HL-60 (cell line): ENCODE measurements at regions not wholly inside any gene's neighbourhood (a gene's known extent, or its start where the extent isn't known, plus 50 kb on each side); places are given as distances from the start of the nearest gene placed in this dataset.

Source experiments
- DNase-seq, 2 experiments: peaks; one replicate each; pipeline ENCODE4 v3.0.0-alpha.2; 2010 to 2020; ENCODE audit warnings: low read depth in 1 of 2, low spot score in 1 of 2
- H3K27ac ChIP-seq: fragments of 250-450 bp; sonication (Bioruptor Pico); replicated peaks from 2 replicates; pipeline ENCODE4 v1.5.1; 2020; ENCODE audit warnings: mild to moderate bottlenecking, moderate library complexity
- H3K27me3 ChIP-seq: fragments of 250-450 bp; sonication (Bioruptor Pico); 2 replicates; pipeline ENCODE4 v1.5.1; 2021; ENCODE audit warnings: mild to moderate bottlenecking, moderate library complexity; ENCODE audit not compliant: insufficient read depth, poor library complexity, severe bottlenecking
- H3K4me3 ChIP-seq: replicated peaks from 2 replicates; pipeline ENCODE4 v1.5.1; 2011; ENCODE audit warnings: mild to moderate bottlenecking, control low read depth, low read length; ENCODE audit not compliant: insufficient read depth
- CTCF ChIP-seq: IDR thresholded peaks from one replicate; pipeline ENCODE4 v1.5.1; 2011; ENCODE audit warnings: low read length, control low read depth, inconsistent platforms; ENCODE audit not compliant: insufficient read depth
- GABPA ChIP-seq: IDR thresholded peaks from 2 replicates; pipeline ENCODE4 v1.6.1; 2012; ENCODE audit warnings: low read depth
- POLR2AphosphoS5 ChIP-seq: IDR thresholded peaks from 2 replicates; pipeline ENCODE4 v1.6.1; 2012; ENCODE audit warnings: low read depth
- SPI1 ChIP-seq: IDR thresholded peaks from 2 replicates; pipeline ENCODE4 v1.6.1; 2012; ENCODE audit warnings: low read depth, mild to moderate bottlenecking, borderline replicate concordance
- TF ChIP-seq, protein P1 (sequence below): IDR thresholded peaks from 2 replicates; pipeline ENCODE4 v1.6.1; 2012; ENCODE audit warnings: low read depth; ENCODE audit not compliant: insufficient replicate concordance

DNA sequence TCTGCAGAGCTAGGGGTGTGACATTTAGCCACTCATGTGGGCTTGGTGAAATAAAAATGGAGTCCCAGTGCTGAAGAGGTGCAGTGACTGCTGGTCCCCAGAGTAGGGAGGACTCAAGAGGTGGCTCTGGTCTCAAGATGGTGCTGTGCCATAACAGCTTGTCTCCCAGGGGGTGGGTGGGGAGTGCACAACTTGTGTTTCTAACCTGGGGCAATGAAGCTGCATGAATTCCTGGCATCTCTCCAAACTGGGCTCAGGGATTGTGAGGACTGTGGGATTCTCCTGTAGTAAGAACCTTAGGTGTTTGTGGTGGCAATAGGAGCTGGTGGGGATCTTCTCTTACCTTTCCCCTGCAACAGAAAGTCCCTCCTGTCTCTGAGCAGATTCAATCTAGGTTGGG lies 278.9 kb upstream of the SFRP2 start:
- Histone ChIP-seq H3K27me3 (no peaks in the 10 kb centered on the region), H3K27ac (no peak overlapping the region), H3K4me3 (no peak overlapping the region)
- TF ChIP-seq POLR2AphosphoS5 (no peak), GABPA (no peak), SPI1 (no peak), CTCF (no peak)
- TF ChIP-seq, protein P1, sequence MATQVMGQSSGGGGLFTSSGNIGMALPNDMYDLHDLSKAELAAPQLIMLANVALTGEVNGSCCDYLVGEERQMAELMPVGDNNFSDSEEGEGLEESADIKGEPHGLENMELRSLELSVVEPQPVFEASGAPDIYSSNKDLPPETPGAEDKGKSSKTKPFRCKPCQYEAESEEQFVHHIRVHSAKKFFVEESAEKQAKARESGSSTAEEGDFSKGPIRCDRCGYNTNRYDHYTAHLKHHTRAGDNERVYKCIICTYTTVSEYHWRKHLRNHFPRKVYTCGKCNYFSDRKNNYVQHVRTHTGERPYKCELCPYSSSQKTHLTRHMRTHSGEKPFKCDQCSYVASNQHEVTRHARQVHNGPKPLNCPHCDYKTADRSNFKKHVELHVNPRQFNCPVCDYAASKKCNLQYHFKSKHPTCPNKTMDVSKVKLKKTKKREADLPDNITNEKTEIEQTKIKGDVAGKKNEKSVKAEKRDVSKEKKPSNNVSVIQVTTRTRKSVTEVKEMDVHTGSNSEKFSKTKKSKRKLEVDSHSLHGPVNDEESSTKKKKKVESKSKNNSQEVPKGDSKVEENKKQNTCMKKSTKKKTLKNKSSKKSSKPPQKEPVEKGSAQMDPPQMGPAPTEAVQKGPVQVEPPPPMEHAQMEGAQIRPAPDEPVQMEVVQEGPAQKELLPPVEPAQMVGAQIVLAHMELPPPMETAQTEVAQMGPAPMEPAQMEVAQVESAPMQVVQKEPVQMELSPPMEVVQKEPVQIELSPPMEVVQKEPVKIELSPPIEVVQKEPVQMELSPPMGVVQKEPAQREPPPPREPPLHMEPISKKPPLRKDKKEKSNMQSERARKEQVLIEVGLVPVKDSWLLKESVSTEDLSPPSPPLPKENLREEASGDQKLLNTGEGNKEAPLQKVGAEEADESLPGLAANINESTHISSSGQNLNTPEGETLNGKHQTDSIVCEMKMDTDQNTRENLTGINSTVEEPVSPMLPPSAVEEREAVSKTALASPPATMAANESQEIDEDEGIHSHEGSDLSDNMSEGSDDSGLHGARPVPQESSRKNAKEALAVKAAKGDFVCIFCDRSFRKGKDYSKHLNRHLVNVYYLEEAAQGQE, result no peak
- DNase-seq, result no peak

DNA sequence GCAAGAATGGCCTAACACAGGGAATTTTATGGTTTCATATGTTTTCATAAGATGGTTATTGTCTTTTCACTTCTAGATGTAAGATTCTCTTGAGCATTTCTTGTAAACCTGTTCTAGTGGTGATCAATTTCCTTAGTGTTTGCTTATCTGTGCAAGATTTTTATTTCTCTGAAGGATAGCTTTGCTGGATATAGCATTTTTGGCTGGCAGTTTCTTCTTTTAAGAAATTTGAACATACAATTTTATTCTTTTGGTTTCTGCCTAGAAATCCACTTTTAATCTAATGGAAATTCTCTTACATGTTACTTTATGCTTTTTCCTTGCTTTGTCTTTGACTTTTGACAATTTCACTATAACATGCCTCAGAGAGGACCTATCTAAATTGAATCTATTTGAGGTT lies 276.5 kb upstream of the SFRP2 start:
- TF ChIP-seq GABPA (no peak), SPI1 (no peak), POLR2AphosphoS5 (no peak), CTCF (no peak)
- TF ChIP-seq, protein P1, result no peak
- no peaks in the 10 kb centered on the region for H3K27me3 ChIP-seq
- H3K4me3 ChIP-seq, result no peak overlapping the region
- no peak for DNase-seq
- H3K27ac ChIP-seq, result no peak overlapping the region

- Histone ChIP-seq H3K27me3 (no peaks in the 10 kb centered on the region), H3K27ac (no peak overlapping the region), H3K4me3 (no peak overlapping the region)
- TF ChIP-seq POLR2AphosphoS5 (no peak), SPI1 (no peak), GABPA (no peak), CTCF (no peak)
- TF ChIP-seq, protein P1, result no peak
- no peak for DNase-seq
These were observed 275.4 kb upstream of the SFRP2 start for GRCh38 chr4:154064244-154064643.
